ENCODE measurements at regions not wholly inside any gene's neighbourhood (a gene's known extent, or its start where the extent isn't known, plus 50 kb on each side); places are given as distances from the start of the nearest gene placed in this dataset.
A peak's percentile ranks its signal among the peaks of the same experiment; 100 is the strongest.
"Not testable (repeated sequence)": the region's sequence is repeated elsewhere in the genome, so short reads cannot be mapped to it uniquely, and the experiment has no call there.

GRCh38 chr2:129819855-129820254 is 159.6 kb upstream of the RAB6C start:
- DNase-seq (ENCODE audit: extremely low read depth in 1 of 11, low read depth in 9 of 11, low spot score in 4 of 11), result no peak

GRCh38 chr2:129820908-129821307 is 158.6 kb upstream of the RAB6C start:
- DNase-seq (ENCODE audit: extremely low read depth in 1 of 11, low read depth in 9 of 11, low spot score in 4 of 11), result no peak

GRCh38 chr2:129821445-129821844 is 158.0 kb upstream of the RAB6C start:
- no peak for DNase-seq (ENCODE audit: extremely low read depth in 1 of 11, low read depth in 9 of 11, low spot score in 4 of 11)

- DNase-seq (ENCODE audit: extremely low read depth in 1 of 11, low read depth in 9 of 11, low spot score in 4 of 11), result no peak
Measured at GRCh38 chr2:129823044-129823443, 156.4 kb upstream of the RAB6C start.

DNA sequence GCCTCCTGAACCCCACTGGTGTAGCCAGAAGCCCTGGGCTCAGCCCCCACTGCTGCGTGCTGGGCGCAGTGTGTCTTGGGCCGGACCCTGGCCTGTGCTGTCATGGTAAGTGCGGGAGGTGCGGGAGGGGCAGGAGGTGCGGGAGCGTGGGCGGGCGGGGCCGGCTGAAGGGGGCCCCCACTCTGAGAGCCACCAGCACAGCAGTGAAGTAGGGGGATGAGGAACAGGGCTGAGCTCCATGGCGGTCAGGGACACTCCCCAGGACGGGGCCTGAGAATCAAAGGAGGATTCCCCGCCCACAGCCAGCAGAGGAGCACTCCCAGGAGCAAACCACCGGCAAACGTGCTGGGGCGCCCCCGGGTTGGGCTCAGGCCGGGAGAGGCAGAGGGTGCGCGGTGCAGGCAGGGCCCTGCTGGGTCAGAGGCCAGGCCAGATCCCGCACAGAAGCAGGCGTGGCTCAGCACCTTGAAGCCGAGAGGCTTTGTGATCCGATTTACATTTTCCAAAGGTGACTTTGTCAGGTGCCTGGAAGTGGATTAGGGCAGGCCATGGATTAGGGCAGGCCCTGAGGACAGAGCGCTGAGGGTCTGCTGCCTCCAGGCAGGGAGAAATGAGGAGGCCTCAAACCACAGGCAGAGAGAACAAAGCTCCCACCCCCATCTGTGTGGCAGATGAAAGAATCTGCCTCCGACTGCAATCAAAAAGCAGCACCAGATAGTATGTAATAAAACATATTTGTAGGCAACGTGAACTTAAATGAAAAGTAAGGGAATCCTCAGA is 152.0 kb upstream of the RAB6C start:
- no peak for DNase-seq (ENCODE audit: extremely low read depth in 1 of 11, low read depth in 9 of 11, low spot score in 4 of 11)

DNA sequence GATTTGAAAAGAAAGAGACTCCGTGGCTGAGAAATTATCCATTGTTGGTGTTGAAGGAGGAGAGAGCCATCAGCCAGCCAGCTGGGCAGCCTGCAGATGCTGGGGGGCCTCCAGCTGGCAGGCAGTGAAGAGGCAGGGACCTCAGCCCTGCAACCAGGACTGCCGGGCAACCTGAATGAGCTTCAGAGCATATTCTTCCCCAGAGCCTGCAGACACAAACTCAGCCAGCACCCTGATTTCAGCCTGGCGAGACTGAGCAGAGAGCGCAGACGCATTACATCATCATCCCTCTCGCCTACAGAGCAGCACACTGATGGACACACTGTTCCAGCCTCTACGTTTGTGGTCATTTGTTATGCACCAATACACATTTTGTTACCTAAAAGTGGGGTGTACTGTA is 150.7 kb upstream of the RAB6C start:
- no peak for DNase-seq (ENCODE audit: extremely low read depth in 1 of 11, low read depth in 9 of 11, low spot score in 4 of 11)

DNA sequence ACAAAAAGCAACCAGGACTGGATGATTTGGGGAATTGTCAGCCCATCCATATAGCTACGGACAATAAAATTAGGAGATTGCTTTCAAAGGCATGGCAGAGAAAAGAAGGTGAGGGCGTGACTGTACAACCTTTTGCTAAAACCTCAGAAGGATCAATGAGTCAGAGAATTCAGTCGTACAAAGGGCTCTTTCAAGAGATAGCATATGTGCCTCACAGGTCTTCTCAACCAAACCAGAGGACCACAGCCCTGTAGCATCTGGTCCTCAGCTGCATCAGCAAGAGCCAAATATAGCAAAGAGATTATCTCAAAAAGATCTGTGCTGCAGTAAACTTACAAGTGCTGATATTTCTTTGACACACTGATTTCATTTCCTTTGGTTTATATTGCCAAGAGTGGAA is 149.9 kb upstream of the RAB6C start:
- no peak for DNase-seq (ENCODE audit: extremely low read depth in 1 of 11, low read depth in 9 of 11, low spot score in 4 of 11)

GRCh38 chr2:129831018-129831417 is 148.4 kb upstream of the RAB6C start:
- no peak for DNase-seq (ENCODE audit: extremely low read depth in 1 of 11, low read depth in 9 of 11, low spot score in 4 of 11)

GRCh38 chr2:129833465-129833864 is 146.0 kb upstream of the RAB6C start:
- not testable (repeated sequence) for DNase-seq (ENCODE audit: extremely low read depth in 1 of 11, low read depth in 9 of 11, low spot score in 4 of 11)

DNA sequence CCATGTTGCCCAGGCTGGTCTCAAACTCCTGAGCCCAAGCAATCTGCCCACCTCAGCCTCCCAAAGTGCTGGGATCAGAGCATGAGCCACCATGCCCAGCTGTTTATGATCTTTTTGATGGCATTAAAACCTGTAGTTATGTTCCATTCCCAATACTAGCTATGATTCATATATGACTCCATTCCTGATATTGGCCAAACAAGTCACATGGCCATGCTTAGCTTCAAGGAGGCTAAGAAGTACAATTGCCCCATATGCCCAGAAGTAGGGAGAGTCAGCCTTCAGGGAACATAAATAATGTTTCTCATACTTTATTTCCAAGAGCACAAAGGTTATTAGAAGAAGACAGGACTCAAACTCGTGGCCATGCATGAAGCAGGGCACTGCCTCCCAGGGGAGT is 132.4 kb upstream of the RAB6C start:
- no peak for DNase-seq (ENCODE audit: extremely low read depth in 1 of 11, low read depth in 9 of 11, low spot score in 4 of 11)

DNA sequence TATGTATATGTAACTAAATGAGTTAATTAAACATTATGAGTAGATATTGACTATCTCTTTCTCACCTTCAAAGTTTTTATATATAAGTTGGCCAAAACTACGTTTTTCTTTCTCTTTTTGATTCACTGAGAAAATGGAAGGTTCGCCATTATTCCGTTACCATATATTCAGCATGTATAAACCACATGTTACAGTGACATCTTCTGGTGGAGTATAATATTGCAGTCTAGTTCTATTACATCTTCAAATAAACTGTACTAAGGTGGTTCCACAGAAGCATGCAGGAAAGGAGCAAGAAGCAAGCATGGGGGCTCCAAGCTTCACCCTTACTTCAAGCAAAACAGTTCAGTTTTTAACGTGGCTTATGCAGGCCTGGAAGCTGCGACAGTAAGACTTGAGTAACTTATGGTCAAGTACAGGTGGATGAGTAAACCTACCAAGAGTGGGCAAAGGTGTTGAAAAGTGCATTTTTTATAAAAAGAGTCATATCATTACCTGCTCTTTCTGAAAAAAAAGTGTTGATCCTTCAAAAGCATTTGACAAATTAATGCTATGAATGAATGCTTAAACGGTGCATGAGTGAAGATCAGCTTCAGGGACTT is 129.8 kb upstream of the RAB6C start:
- DNase-seq (ENCODE audit: extremely low read depth in 1 of 11, low read depth in 9 of 11, low spot score in 4 of 11), result peak; percentile 65 to 89 (median 72)

DNA sequence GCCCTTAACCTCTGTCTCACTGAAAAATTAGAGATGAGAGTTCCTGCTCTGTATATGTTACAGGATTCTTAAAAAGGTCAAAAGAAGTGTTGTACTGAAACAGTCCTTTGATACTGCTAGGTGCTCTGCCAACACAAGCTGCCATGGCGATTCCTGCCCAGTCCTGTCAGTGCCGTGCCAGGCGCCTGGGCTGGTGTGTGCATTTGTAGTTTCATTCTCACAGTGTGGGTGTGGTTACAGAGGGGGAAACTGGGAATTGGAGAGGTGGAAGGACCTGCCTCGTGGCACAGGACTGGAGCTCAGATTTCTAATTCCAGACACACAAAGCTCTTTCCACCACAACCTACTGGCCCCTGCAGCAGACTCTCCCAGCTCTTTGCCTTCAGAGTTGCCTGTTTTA is 122.3 kb upstream of the RAB6C start:
- DNase-seq (ENCODE audit: extremely low read depth in 1 of 11, low read depth in 9 of 11, low spot score in 4 of 11), result no peak

DNA sequence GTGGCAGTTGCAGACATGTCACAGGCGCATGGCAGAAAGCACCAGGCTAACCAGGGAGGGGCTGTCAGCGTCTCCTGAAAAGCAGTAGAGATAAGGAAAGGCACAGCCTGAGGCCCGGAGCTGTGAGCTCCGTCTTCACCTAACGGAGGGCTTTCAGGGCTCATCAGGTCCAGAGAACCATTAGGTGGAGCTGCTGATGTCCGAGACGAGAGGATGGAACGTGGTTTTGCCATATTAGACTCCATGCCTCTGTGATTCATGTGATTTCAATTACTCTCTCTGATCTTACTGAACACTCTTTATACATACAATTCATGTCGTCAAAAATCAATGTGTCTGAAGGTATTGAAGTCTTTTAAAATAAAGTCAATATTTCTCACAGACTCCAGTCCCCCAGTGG is 120.3 kb upstream of the RAB6C start:
- no peak for DNase-seq (ENCODE audit: extremely low read depth in 1 of 11, low read depth in 9 of 11, low spot score in 4 of 11)

GRCh38 chr2:129860088-129860487 is 119.4 kb upstream of the RAB6C start:
- no peak for DNase-seq (ENCODE audit: extremely low read depth in 1 of 11, low read depth in 9 of 11, low spot score in 4 of 11)

GRCh38 chr2:129861666-129862288 is 117.7 kb upstream of the RAB6C start:
- DNase-seq (ENCODE audit: extremely low read depth in 1 of 11, low read depth in 9 of 11, low spot score in 4 of 11), result no peak

- DNase-seq (ENCODE audit: extremely low read depth in 1 of 11, low read depth in 9 of 11, low spot score in 4 of 11), result no peak
Measured at GRCh38 chr2:129862668-129863067, 116.8 kb upstream of the RAB6C start.

DNA sequence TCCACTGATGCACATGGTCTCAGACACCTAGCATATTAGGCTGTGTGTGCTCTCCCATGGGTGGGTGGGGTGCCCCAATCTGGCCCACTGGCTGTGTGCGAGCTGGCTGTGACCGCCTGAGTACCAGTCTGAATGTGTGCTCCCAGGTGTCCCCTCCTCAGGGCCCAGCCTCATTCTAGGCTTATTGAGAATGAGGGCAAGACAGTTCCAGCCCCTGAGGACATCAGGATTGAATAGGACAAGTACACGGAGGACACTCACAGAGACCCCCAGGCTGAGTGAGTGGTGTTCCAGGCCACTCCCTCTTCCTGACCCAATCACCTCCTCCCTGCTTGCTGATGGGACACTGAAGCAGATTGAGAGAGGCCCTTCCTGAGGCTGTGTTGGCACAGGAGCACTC is 116.1 kb upstream of the RAB6C start:
- no peak for DNase-seq (ENCODE audit: extremely low read depth in 1 of 11, low read depth in 9 of 11, low spot score in 4 of 11)

GRCh38 chr2:129864719-129865118 is 114.7 kb upstream of the RAB6C start:
- no peak for DNase-seq (ENCODE audit: extremely low read depth in 1 of 11, low read depth in 9 of 11, low spot score in 4 of 11)

- DNase-seq (ENCODE audit: extremely low read depth in 1 of 11, low read depth in 9 of 11, low spot score in 4 of 11), result no peak
Measured at GRCh38 chr2:129865976-129866375, 113.5 kb upstream of the RAB6C start.

GRCh38 chr2:129866391-129866790 is 113.1 kb upstream of the RAB6C start:
- DNase-seq (ENCODE audit: extremely low read depth in 1 of 11, low read depth in 9 of 11, low spot score in 4 of 11), result no peak

DNA sequence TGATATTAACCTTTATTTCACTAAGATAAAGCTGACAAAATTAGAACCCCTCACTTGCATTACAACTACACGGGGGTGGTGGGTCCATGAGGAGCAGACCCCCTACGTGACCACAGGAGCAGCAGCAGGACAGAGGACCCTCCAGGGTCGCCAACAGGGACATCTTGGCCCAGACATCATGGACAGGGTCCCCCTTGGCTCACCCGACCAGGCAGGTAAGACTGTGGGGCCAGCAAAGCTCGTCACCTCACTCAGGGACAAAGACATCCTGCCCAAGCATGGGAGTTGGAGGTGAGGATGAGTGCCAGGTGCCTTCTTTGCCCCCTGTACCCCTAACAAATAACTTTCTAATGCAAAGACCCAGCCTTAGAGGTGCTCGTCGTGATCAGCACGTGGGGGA is 111.3 kb upstream of the RAB6C start:
- DNase-seq (ENCODE audit: extremely low read depth in 1 of 11, low read depth in 9 of 11, low spot score in 4 of 11), result no peak
